DMS53 (cell line): ENCODE measurements at regions not wholly inside any gene's neighbourhood (a gene's known extent, or its start where the extent isn't known, plus 50 kb on each side); places are given as distances from the start of the nearest gene placed in this dataset.
"Not testable (repeated sequence)": the region's sequence is repeated elsewhere in the genome, so short reads cannot be mapped to it uniquely, and the experiment has no call there.

Source experiments
- DNase-seq: peaks from one replicate; lab custom pipeline; 2025; lab: John Stamatoyannopoulos, UW

DNA sequence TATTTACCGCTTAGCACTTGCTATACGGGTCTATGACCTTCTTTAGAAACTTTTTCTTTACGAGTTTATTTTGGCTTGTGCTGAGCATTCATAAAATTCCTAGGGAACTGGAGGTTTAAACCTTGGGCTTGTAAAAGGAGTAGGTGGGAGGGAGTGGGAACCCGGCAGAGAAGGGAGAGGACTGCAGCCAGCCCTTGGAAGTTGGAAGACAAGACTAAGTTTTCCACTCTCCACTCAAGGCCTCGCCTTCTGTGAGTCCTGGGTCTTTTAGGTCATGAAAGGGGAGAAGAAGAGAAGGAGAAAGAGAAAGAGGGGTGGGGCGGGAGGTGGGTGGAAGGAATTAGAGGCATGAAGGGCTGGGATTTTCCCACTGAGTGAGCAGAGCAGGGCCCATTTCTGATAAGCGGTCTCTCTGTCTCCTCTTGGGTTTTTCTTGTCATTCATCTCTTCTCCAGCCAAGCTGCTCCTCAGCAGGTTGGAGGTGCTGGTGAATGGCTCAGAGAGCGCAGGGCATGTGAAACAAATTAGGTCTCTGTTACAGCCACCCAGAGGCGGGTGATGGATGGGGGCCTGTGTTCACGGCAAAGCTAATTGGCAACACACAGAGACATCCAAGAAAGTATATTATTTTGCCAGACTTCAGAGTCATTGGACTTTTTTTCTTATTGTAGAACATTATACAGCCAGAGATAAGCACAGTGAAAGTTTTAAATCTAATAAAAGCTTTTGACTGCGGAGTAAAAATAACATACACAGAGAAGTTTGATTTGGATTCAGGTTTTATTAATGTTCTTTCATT lies 247.3 kb downstream of the FOXD2 start:
- no peak for DNase-seq

DNA sequence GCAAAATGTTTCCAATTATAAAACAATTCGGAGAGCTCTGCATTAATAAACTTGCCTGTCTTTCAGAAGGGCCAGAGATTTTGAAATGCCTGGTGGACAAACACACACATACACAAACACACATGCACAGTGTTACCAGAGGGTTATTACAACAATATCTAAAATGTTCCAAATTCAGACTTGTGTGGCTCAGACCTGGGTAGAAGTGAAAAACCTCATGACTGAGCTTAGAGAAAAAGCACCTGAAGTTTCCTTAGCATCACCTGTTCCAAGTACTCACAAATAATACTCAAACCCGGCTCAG lies 247.9 kb downstream of the FOXD2 start:
- DNase-seq: no peak

DNA sequence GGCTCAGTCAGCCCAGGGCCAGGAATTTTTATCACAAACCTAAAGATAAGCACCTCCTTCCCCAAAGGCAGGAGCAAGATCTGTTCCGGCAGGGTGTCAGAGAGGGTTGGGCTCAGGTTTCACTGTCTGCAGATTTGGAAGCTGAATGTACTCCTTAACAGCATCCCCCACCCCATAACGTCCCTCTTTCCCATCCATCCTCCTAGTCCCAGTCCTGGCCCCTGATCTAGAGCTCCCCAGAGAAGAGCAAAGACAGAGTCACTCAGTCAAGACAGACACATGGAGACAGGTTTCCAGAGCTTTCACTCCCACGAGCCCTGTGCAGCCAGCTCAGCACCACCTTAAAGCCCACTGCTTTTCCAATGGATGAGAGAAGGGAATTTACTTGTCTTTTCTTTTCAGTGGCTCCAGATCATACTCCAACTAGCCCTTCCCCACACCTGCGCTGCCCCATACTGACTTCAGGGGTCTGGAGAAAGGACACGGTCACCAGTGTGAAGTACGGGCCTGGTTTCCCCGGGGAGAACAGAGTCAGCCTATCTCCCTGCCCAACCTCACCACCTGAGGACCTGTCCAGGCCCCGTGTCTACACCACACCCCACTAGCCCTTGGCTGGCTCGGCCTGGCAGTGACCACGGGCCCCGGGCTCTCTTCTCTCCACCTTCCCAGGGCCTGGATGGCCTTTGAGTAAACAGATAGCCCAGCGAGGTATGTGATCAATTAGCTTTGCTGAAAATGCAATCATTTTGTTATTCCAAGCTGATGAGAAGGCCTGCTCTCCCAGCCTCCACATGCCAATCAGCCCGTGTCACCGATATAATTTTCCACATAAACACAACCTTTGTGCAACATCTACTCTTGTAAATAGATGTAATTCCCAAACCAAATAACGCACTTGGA lies 249.1 kb downstream of the FOXD2 start:
- DNase-seq: no peak

DNA sequence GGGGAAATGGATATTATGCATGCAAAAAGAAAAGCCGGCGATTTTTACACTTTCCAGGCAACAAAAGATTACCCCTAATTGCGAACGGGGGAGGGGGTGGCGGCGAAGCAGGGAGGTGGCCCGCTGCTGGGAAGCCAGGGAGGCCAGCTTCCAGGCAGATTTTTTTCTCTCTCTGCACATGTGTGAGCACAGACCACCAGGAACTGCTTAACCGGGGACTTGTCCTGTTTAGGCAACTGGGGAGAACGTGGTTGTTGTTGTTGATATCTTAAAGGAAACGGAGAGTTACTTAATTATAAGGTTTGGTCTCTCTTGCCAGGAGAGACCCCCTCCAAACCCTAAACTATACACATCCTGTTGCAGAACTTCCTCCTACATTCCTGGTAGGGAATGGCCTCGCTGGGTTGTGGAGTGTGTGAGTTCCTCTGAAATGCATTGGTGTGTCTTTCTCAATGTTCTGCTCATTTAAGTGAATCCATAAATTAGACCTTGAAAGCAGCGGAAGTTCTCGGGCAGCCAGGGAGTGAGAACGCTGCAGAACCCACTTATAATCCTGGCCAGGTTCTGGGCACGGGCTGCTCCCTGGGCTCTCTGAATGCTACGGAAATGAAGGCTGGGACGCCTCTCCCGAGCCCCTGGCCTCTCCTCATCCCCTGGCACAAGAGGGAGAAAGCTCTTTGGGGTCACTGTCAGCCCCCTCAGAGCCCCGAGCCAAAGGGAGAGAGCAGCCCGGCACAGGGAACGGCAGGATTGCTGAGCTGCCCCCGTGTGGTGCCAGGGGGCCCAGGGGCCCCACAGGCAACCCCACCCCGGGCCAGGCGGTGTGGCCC lies 250.0 kb downstream of the FOXD2 start:
- DNase-seq: no peak

DNA sequence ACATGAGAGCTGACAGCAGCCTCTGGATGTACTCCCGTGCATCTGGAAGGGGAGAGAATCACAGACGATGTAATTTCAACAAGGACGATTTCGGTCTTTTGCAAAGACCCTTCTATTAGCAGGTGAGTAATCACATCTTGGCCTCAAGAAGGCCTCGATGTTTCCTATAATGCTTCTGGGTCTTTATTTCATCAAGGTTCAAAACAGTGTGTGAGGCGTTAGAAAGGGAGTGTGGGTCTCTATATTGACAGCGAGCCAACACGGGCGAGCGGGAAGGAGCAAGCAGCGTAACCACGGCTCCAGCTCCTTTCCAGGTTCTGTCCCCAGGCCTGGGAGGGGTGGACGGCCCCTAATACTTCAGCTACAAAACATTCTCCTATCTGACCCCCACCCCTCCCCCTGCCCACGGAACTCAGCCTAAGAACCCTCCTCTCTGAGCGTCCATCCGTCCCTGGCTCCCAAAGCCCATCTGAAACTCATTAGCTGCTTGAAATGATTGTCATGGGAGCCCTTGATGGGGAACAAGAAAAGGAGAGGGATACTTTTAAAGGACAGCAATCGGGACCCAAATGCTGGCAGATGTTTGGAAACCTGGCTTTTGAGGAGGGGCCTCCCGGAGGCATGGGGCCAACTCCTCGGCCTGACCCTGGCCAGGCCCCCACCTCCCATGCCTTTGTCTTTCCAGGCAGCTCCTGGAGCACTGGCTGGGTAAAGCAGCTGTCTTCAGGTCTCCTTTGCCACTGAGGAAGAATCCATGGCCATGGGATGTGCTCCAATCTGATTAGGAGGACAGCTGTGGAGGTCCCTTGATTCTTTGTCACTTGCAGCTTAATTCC lies 250.8 kb downstream of the FOXD2 start:
- DNase-seq: no peak

- no peak for DNase-seq
Observed at GRCh38 chr1:47689894-47690293, 252.1 kb downstream of the FOXD2 start.

DNA sequence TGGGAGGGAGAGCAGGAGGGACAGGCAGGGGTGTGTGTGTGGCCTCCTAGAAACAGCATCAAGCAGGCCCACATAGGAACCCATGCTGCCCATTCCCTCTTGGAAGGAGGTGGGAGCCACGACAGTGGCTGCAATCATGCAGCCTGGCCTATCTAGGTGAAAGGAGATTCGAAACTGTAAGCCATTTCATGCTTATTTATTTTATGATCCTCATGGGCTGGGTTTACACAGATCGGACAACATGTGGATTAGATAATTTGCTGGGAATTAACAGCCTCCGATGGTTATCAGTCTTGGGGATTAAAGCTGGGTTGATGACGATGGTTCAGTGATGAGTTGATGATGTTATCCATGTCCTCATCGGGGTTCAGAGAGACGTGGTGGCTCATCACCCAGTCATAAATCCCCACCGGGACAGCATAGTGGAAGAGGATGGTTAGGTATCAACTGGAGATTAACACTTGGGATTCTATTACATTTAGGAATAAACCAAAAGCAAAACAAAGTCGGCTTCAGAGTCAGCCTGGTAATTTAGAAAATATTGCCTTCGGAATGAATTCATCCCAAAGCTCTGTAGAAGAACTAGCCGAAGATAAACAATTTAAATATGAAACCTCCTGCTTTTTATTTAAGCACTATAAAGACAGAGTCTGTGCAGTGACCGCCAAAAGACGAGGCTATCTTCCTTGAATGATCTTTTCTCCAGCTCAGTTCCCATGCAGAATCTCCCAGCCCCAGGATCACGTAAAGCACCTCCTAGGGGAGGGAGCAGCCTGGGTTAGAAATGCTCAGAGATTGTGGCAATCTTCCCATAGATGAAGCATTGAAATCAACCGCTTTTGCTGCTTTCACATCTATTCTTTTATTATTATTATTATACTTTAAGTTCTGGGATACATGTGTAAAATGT lies 252.8 kb downstream of the FOXD2 start:
- DNase-seq: no peak

DNA sequence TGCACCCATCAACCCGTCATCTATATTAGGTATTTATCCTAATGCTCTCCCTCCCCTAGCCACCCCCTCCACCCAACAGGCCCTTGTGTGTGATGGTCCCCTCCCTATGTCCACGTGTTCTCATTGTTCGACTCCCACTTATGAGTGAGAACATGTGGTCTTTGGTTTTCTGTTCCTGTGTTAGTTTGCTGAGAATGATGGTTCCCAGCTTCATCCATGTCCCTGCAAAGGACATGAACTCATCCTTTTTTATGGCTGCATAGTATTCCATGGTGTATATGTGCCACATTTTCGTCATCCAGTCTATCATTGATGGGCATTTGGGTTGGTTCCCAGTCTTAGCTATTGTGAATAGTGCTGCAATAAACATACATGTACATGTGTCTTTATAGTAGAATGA lies 253.4 kb downstream of the FOXD2 start:
- not testable (repeated sequence) for DNase-seq

- no peak for DNase-seq
Observed at GRCh38 chr1:47692196-47692595, 254.4 kb downstream of the FOXD2 start.

GRCh38 chr1:47693115-47693514 lies 255.3 kb downstream of the FOXD2 start:
- no peak for DNase-seq

GRCh38 chr1:47694011-47694890 lies 256.4 kb downstream of the FOXD2 start:
- DNase-seq: no peak

- DNase-seq: peak; percentile 78
Observed at GRCh38 chr1:47696404-47696736, 258.5 kb downstream of the FOXD2 start.

GRCh38 chr1:47696737-47697441 lies 259.0 kb downstream of the FOXD2 start:
- DNase-seq: peak; percentile 99

GRCh38 chr1:47697616-47698335 lies 259.9 kb downstream of the FOXD2 start:
- no peak for DNase-seq

- peak; percentile 52 for DNase-seq
Observed at GRCh38 chr1:47699492-47700235, 261.8 kb downstream of the FOXD2 start.

DNA sequence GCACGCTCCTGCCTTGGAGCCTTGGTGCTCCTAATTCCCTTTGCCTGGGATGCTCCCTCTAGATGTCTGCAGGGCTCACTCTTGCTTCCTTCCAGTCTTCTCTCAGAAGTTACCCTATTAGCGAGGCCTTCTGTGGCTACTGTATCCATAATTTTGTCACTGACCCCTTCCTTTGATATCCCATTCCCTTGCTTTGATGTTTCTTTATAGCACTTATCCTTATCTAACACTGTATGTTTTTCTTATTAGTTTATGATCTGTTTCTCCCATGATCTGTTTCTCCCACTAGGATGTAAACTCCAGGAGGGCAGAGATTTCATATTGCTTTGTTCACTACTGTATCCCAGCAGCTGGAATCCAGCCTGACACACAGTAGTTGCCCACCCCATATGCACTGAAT lies 263.4 kb downstream of the FOXD2 start:
- no peak for DNase-seq

- no peak for DNase-seq
Observed at GRCh38 chr1:47701741-47702515, 264.1 kb downstream of the FOXD2 start.
